ENCODE measurements at regions not wholly inside any gene's neighbourhood (a gene's known extent, or its start where the extent isn't known, plus 50 kb on each side); places are given as distances from the start of the nearest gene placed in this dataset.

DNA sequence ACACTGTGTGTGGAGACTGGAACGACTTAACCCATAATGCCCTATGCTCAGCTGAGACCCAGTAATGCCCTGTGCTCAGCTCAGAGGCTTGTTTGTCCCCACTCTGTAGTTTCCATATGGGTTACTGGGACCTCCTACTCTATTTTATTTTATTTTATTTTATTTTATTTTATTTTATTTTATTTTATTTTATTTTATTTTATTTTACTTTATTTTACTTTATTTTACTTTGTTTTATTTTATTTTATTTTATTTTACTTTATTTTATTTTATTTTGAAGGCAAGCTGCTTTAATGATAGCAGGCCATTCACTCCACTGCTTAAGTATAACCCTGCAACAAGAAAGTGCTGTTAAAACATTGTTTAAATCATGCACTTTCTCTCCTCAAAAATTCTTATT is 603.4 kb upstream of the JAG1 start:
- Histone ChIP-seq H3K27ac (ENCODE audit: low read depth, low read length, severe bottlenecking) (no peak overlapping the region), H3K4me3 (ENCODE audit: extremely low read depth, insufficient read depth, low read length, poor library complexity, severe bottlenecking) (no peak overlapping the region), H3K9me3 (ENCODE audit: control insufficient read depth, low read length) (no peaks in the 10 kb centered on the region), H3K4me1 (ENCODE audit: control insufficient read depth, insufficient read depth, low read length, poor library complexity, severe bottlenecking) (no peaks in the 10 kb centered on the region), H3K36me3 (ENCODE audit: control insufficient read depth, insufficient read depth, low read length) (no peaks in the 10 kb centered on the region)
- WGBS, 2 experiments (ENCODE audit: insufficient coverage in 2 of 2) = 78 to 100% methylated on average over 1 of the region's 1 CpG

DNA sequence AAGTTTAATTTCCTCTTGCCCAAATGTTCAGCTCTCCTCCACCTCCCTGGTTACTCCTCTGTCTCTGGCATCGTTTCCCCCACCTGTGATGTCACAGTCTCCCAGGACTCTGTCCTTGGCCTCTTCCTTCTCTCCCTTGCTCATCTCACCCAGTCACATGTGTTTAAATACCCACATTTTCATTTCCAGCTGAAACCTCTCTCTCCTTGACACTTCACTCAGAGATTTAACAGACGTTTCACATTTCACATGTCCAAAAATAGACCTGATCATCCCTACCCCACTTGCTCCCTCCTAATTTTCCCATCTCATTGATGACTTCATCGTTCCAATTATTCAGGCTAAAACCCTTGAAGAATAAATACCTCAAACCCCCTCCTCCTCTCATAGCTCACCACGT is 604.1 kb upstream of the JAG1 start:
- Histone ChIP-seq H3K4me1 (ENCODE audit: control insufficient read depth, insufficient read depth, low read length, poor library complexity, severe bottlenecking) (no peaks in the 10 kb centered on the region), H3K4me3 (ENCODE audit: extremely low read depth, insufficient read depth, low read length, poor library complexity, severe bottlenecking) (no peak overlapping the region), H3K27ac (ENCODE audit: low read depth, low read length, severe bottlenecking) (no peak overlapping the region), H3K36me3 (ENCODE audit: control insufficient read depth, insufficient read depth, low read length) (no peaks in the 10 kb centered on the region), H3K9me3 (ENCODE audit: control insufficient read depth, low read length) (no peaks in the 10 kb centered on the region)
- 80 to 89% methylated on average over 4 of the region's 4 CpGs for WGBS, 2 experiments (ENCODE audit: insufficient coverage in 2 of 2)

- Histone ChIP-seq H3K9me3 (ENCODE audit: control insufficient read depth, low read length) (no peaks in the 10 kb centered on the region), H3K4me1 (ENCODE audit: control insufficient read depth, insufficient read depth, low read length, poor library complexity, severe bottlenecking) (no peaks in the 10 kb centered on the region), H3K36me3 (ENCODE audit: control insufficient read depth, insufficient read depth, low read length) (no peaks in the 10 kb centered on the region), H3K4me3 (ENCODE audit: extremely low read depth, insufficient read depth, low read length, poor library complexity, severe bottlenecking) (no peak overlapping the region), H3K27ac (ENCODE audit: low read depth, low read length, severe bottlenecking) (no peak overlapping the region)
- 96% methylated on average over 2 of the region's 2 CpGs for WGBS, 2 experiments (ENCODE audit: insufficient coverage in 2 of 2)
Measured at GRCh38 chr20:11278461-11278860, 604.7 kb upstream of the JAG1 start.

DNA sequence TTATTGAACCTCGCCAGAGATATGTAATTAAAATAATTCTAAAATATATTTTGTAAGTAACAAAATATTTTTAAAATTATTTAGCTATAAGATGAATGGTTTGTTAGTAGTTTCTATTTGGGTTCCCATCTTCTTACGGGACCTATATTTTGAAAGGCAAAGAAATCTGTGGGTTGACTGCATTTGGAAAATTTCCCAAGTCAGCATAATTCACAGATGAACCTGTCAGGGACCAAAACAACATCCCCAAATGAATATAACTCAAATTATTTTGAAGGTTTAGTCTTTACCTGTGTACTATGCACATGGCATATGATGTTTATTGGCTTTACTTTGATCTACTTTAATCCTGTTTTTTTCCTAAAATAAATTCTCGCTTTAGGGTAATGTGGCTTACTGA is 607.4 kb upstream of the JAG1 start:
- Histone ChIP-seq H3K36me3 (ENCODE audit: control insufficient read depth, insufficient read depth, low read length) (no peaks in the 10 kb centered on the region), H3K9me3 (ENCODE audit: control insufficient read depth, low read length) (no peaks in the 10 kb centered on the region), H3K27ac (ENCODE audit: low read depth, low read length, severe bottlenecking) (no peak overlapping the region), H3K4me1 (ENCODE audit: control insufficient read depth, insufficient read depth, low read length, poor library complexity, severe bottlenecking) (no peaks in the 10 kb centered on the region), H3K4me3 (ENCODE audit: extremely low read depth, insufficient read depth, low read length, poor library complexity, severe bottlenecking) (no peak overlapping the region)
- no CpG with 5 or more reads among the region's 3 CpGs for WGBS, 2 experiments (ENCODE audit: insufficient coverage in 2 of 2)

- H3K4me1 ChIP-seq (ENCODE audit: control insufficient read depth, insufficient read depth, low read length, poor library complexity, severe bottlenecking) = no peaks in the 10 kb centered on the region
- no peak overlapping the region for H3K4me3 ChIP-seq (ENCODE audit: extremely low read depth, insufficient read depth, low read length, poor library complexity, severe bottlenecking)
- no peaks in the 10 kb centered on the region for H3K36me3 ChIP-seq (ENCODE audit: control insufficient read depth, insufficient read depth, low read length)
- WGBS, 2 experiments (ENCODE audit: insufficient coverage in 2 of 2) = 80 to 100% methylated on average over 1 to 2 of the region's 4 CpGs
- no peaks in the 10 kb centered on the region for H3K9me3 ChIP-seq (ENCODE audit: control insufficient read depth, low read length)
- no peak overlapping the region for H3K27ac ChIP-seq (ENCODE audit: low read depth, low read length, severe bottlenecking)
Measured at GRCh38 chr20:11281768-11282167, 608.0 kb upstream of the JAG1 start.

GRCh38 chr20:11287126-11287525 is 613.3 kb upstream of the JAG1 start:
- Histone ChIP-seq H3K36me3 (ENCODE audit: control insufficient read depth, insufficient read depth, low read length) (no peaks in the 10 kb centered on the region), H3K4me3 (ENCODE audit: extremely low read depth, insufficient read depth, low read length, poor library complexity, severe bottlenecking) (no peak overlapping the region), H3K27ac (ENCODE audit: low read depth, low read length, severe bottlenecking) (no peak overlapping the region), H3K4me1 (ENCODE audit: control insufficient read depth, insufficient read depth, low read length, poor library complexity, severe bottlenecking) (no peaks in the 10 kb centered on the region), H3K9me3 (ENCODE audit: control insufficient read depth, low read length) (no peaks in the 10 kb centered on the region)
- no CpG with 5 or more reads among the region's 2 CpGs for WGBS, 2 experiments (ENCODE audit: insufficient coverage in 2 of 2)

- Histone ChIP-seq H3K9me3 (ENCODE audit: control insufficient read depth, low read length) (no peaks in the 10 kb centered on the region), H3K4me3 (ENCODE audit: extremely low read depth, insufficient read depth, low read length, poor library complexity, severe bottlenecking) (no peak overlapping the region), H3K27ac (ENCODE audit: low read depth, low read length, severe bottlenecking) (no peak overlapping the region), H3K4me1 (ENCODE audit: control insufficient read depth, insufficient read depth, low read length, poor library complexity, severe bottlenecking) (no peaks in the 10 kb centered on the region), H3K36me3 (ENCODE audit: control insufficient read depth, insufficient read depth, low read length) (no peaks in the 10 kb centered on the region)
- WGBS, 2 experiments (ENCODE audit: insufficient coverage in 2 of 2) = no CpG with 5 or more reads among the region's 1 CpG
Measured at GRCh38 chr20:11296221-11296620, 621.5 kb upstream of the BTBD3 start.

DNA sequence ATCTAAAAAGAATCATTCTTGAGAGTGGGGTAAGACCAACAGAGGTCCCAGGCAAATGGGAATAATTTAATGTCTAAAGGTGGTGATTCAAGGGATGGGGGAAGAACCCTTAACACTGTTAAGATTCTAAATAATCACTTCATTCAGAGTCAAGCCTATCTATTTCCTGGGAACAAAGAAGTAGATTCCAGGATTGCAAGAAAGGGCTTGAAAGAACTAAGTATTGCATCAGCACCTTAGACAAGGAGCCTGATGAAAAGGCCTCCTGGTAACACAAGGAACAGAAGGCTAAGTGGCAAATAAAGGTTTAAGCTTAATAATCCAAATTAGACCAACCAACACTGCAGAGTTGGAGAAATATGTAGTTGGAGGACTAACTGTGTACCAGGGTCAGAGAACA is 620.7 kb upstream of the BTBD3 start:
- H3K27ac ChIP-seq (ENCODE audit: low read depth, low read length, severe bottlenecking) = no peak overlapping the region
- no peak overlapping the region for H3K4me3 ChIP-seq (ENCODE audit: extremely low read depth, insufficient read depth, low read length, poor library complexity, severe bottlenecking)
- H3K4me1 ChIP-seq (ENCODE audit: control insufficient read depth, insufficient read depth, low read length, poor library complexity, severe bottlenecking) = no peaks in the 10 kb centered on the region

GRCh38 chr20:11301699-11302098 is 616.0 kb upstream of the BTBD3 start:
- 88 to 95% methylated on average over 5 of the region's 10 CpGs for WGBS, 2 experiments (ENCODE audit: insufficient coverage in 2 of 2)
- H3K4me1 ChIP-seq (ENCODE audit: control insufficient read depth, insufficient read depth, low read length, poor library complexity, severe bottlenecking) = no peaks in the 10 kb centered on the region
- H3K4me3 ChIP-seq (ENCODE audit: extremely low read depth, insufficient read depth, low read length, poor library complexity, severe bottlenecking) = no peak overlapping the region
- H3K9me3 ChIP-seq (ENCODE audit: control insufficient read depth, low read length) = no peaks in the 10 kb centered on the region
- H3K36me3 ChIP-seq (ENCODE audit: control insufficient read depth, insufficient read depth, low read length) = no peaks in the 10 kb centered on the region
- no peak overlapping the region for H3K27ac ChIP-seq (ENCODE audit: low read depth, low read length, severe bottlenecking)

More for the DNA sequence above, 620.7 kb upstream of the BTBD3 start:
- no peaks in the 10 kb centered on the region for H3K9me3 ChIP-seq (ENCODE audit: control insufficient read depth, low read length)
- no peaks in the 10 kb centered on the region for H3K36me3 ChIP-seq (ENCODE audit: control insufficient read depth, insufficient read depth, low read length)

- Histone ChIP-seq H3K27ac (ENCODE audit: low read depth, low read length, severe bottlenecking) (no peak overlapping the region), H3K9me3 (ENCODE audit: control insufficient read depth, low read length) (no peaks in the 10 kb centered on the region)
- 89 to 90% methylated on average over 2 to 3 of the region's 3 CpGs for WGBS, 2 experiments (ENCODE audit: insufficient coverage in 2 of 2)
Measured at GRCh38 chr20:11302436-11302835, 615.3 kb upstream of the BTBD3 start.

DNA sequence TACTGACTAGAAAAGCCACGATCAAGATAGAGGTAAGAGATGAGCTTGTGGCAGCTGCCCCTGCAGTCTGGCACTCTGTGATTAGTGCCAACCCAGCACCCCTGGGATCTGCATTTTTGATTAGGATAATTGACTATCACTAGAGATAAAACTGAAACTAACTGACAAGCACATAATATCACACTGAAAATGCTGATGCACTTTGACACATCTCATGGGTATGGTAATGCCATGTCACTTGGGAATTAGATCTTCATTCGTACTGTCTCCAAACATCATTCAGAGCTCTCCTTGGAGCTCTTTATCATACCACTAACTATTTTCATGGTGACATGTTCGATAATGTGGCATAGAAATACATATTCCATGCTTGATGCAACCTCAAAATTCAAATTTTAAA is 612.9 kb upstream of the BTBD3 start:
- Histone ChIP-seq H3K4me1 (ENCODE audit: control insufficient read depth, insufficient read depth, low read length, poor library complexity, severe bottlenecking) (no peaks in the 10 kb centered on the region), H3K4me3 (ENCODE audit: extremely low read depth, insufficient read depth, low read length, poor library complexity, severe bottlenecking) (no peak overlapping the region), H3K27ac (ENCODE audit: low read depth, low read length, severe bottlenecking) (no peak overlapping the region), H3K36me3 (ENCODE audit: control insufficient read depth, insufficient read depth, low read length) (no peaks in the 10 kb centered on the region), H3K9me3 (ENCODE audit: control insufficient read depth, low read length) (no peaks in the 10 kb centered on the region)
- WGBS, 2 experiments (ENCODE audit: insufficient coverage in 2 of 2) = 71 to 86% methylated on average over 1 of the region's 3 CpGs

More at GRCh38 chr20:11302436-11302835, 615.3 kb upstream of the BTBD3 start:
- no peaks in the 10 kb centered on the region for H3K36me3 ChIP-seq (ENCODE audit: control insufficient read depth, insufficient read depth, low read length)
- H3K4me3 ChIP-seq (ENCODE audit: extremely low read depth, insufficient read depth, low read length, poor library complexity, severe bottlenecking) = no peak overlapping the region
- no peaks in the 10 kb centered on the region for H3K4me1 ChIP-seq (ENCODE audit: control insufficient read depth, insufficient read depth, low read length, poor library complexity, severe bottlenecking)

- no peaks in the 10 kb centered on the region for H3K36me3 ChIP-seq (ENCODE audit: control insufficient read depth, insufficient read depth, low read length)
- no peaks in the 10 kb centered on the region for H3K4me1 ChIP-seq (ENCODE audit: control insufficient read depth, insufficient read depth, low read length, poor library complexity, severe bottlenecking)
- WGBS, 2 experiments (ENCODE audit: insufficient coverage in 2 of 2) = 67 to 68% methylated on average over 2 of the region's 2 CpGs
- no peak overlapping the region for H3K4me3 ChIP-seq (ENCODE audit: extremely low read depth, insufficient read depth, low read length, poor library complexity, severe bottlenecking)
- no peak overlapping the region for H3K27ac ChIP-seq (ENCODE audit: low read depth, low read length, severe bottlenecking)
- H3K9me3 ChIP-seq (ENCODE audit: control insufficient read depth, low read length) = no peaks in the 10 kb centered on the region
Measured at GRCh38 chr20:11305406-11305805, 612.3 kb upstream of the BTBD3 start.

All from mesodermal cell (in vitro differentiated cells).